ENCODE measurements at regions not wholly inside any gene's neighbourhood (a gene's known extent, or its start where the extent isn't known, plus 50 kb on each side); places are given as distances from the start of the nearest gene placed in this dataset.

DNA sequence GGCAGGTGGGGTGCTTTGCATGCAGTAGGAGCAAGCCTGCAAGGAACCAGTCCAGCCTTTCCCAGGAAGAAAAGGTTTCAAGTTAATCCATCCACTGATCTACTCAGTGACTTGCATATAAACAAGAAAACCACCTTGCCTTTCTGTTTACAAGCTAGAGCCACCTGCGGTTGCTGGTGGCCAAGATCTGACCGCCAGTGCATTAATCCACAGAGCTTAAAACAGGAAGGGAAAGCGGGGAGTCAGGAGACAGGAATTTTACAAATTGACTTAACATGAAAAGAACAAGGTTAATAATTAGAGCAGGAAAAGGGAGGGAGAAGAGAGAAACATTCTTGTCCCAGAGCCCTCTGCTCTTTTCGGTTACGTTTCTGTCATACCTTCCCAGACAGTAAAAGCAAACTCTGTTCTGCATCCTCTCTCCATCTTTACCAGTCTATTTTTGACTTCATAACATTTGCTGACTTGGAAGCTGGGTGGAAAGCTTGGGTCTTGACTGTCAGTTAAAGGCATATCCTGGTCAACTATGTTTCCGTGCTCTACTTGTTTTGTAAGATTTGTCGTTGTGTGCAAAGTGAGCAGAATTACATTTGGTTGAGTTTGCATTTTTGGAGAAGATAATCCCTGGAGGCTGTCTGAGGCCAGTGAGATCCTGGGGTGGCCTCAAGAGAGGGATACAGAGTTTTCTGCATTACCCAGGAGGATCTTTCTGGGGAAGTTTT is 760.6 kb downstream of the EFNB2 start:
- no peak for DNase-seq (ENCODE audit: low read depth, low spot score)
- TF ChIP-seq POLR2AphosphoS5 (IDR thresholded peaks at IDR 0.05; ENCODE audit: borderline replicate concordance, low read depth, low read length) = no peak
- no peak for TF ChIP-seq EZH2 (IDR thresholded peaks at IDR 0.05)
- TF ChIP-seq FOXP2 (optimal IDR thresholded peaks at IDR 0.05; ENCODE audit: control extremely low read depth, extremely low read length, insufficient read depth) = no peak
- Histone ChIP-seq H3K4me3 (no peak overlapping the region), H3K9ac (ENCODE audit: insufficient read length) (no peak overlapping the region), H3K9me3 (ENCODE audit: low read depth, low read length) (no peaks in the 10 kb centered on the region), H3K36me3 (ENCODE audit: insufficient read depth, low read length) (no peaks in the 10 kb centered on the region), H3K27ac (no peak overlapping the region)

DNA sequence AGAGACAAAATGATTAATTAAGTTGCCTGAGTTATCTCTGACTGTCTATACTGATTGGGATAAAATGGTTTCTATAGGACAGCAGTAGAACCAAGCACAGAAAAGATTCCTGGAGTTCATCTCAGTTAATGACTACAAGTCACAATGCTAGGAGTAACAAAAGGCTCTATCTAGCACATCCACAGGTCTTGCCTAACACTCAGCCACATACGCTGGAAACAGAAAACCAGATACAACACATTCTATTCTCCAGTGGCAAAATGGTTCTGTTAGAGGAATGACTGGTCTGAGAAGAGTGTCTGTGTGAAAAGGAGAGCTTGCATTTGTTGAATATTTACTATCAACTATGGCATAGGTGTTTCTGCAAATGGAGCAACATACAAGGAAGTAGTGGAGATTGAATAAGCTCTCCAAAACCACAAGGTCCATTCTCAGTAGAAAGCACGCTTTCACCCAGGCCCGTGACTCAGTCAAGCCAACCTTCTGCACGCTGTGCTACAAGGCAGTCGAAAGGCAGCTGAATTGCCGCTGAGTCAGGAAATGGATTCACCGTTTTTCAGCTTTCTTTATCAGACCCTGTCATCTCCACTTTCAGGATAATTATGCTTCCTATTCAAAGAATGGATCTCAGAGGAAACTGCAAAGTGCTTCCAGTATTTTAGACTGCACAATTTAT is 761.5 kb downstream of the EFNB2 start:
- H3K36me3 ChIP-seq (ENCODE audit: insufficient read depth, low read length) = no peaks in the 10 kb centered on the region
- no peak overlapping the region for H3K9ac ChIP-seq (ENCODE audit: insufficient read length)
- no peak overlapping the region for H3K27ac ChIP-seq
- TF ChIP-seq POLR2AphosphoS5 (IDR thresholded peaks at IDR 0.05; ENCODE audit: borderline replicate concordance, low read depth, low read length) (no peak), FOXP2 (optimal IDR thresholded peaks at IDR 0.05; ENCODE audit: control extremely low read depth, extremely low read length, insufficient read depth) (no peak), EZH2 (IDR thresholded peaks at IDR 0.05) (no peak)
- no peak overlapping the region for H3K4me3 ChIP-seq
- DNase-seq (ENCODE audit: low read depth, low spot score) = no peak
- H3K9me3 ChIP-seq (ENCODE audit: low read depth, low read length) = no peaks in the 10 kb centered on the region

DNA sequence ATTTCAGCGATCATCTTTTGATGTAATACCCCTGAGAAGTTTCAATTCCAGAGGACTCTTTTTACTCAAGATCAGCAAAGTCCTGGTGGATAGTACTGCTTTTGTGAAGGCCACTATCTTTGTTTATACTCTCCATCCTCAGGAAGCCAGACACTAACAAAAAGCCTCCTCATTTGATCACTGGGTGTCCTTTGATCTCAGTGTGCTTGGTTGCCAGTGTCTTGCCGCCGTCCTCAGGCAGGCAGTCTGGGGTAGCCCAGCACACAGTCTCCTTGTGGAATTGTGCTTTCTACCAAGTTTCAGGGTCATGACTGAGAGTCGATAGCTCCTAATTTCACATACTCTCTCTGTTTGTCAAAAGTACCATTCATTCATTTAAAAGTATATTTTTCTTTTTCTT is 762.2 kb downstream of the EFNB2 start:
- TF ChIP-seq POLR2AphosphoS5 (IDR thresholded peaks at IDR 0.05; ENCODE audit: borderline replicate concordance, low read depth, low read length) = no peak
- no peak for TF ChIP-seq FOXP2 (optimal IDR thresholded peaks at IDR 0.05; ENCODE audit: control extremely low read depth, extremely low read length, insufficient read depth)
- TF ChIP-seq EZH2 (IDR thresholded peaks at IDR 0.05) = no peak
- no peaks in the 10 kb centered on the region for H3K9me3 ChIP-seq (ENCODE audit: low read depth, low read length)
- no peak overlapping the region for H3K4me3 ChIP-seq
- no peak for DNase-seq (ENCODE audit: low read depth, low spot score)
- H3K27ac ChIP-seq = no peak overlapping the region
- no peak overlapping the region for H3K9ac ChIP-seq (ENCODE audit: insufficient read length)
- H3K36me3 ChIP-seq (ENCODE audit: insufficient read depth, low read length) = no peaks in the 10 kb centered on the region

DNA sequence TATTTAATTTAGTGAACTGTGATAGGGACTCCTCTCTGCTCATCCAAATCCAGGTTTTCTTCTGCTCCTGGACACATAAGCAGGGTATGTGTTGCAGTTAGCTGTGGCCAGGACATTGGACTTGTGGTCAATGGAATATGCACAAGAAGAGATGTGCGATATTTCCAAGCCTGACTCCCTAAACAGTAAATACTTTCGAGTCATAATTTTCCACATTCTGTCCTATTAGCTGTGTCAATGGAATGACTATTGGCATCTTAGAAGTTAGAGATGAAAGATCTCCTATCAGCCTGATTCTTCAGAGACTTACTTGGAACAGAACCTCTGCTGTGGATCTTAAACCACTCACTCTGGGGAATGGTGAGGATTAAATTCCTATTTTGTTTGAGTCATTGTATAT is 771.0 kb downstream of the EFNB2 start:
- Histone ChIP-seq H3K4me3 (no peak overlapping the region), H3K9me3 (ENCODE audit: low read depth, low read length) (no peaks in the 10 kb centered on the region), H3K27ac (no peak overlapping the region), H3K9ac (ENCODE audit: insufficient read length) (no peak overlapping the region), H3K36me3 (ENCODE audit: insufficient read depth, low read length) (no peaks in the 10 kb centered on the region)
- no peak for DNase-seq (ENCODE audit: low read depth, low spot score)
- TF ChIP-seq POLR2AphosphoS5 (IDR thresholded peaks at IDR 0.05; ENCODE audit: borderline replicate concordance, low read depth, low read length) = no peak
- no peak for TF ChIP-seq EZH2 (IDR thresholded peaks at IDR 0.05)
- TF ChIP-seq FOXP2 (optimal IDR thresholded peaks at IDR 0.05; ENCODE audit: control extremely low read depth, extremely low read length, insufficient read depth) = no peak

DNA sequence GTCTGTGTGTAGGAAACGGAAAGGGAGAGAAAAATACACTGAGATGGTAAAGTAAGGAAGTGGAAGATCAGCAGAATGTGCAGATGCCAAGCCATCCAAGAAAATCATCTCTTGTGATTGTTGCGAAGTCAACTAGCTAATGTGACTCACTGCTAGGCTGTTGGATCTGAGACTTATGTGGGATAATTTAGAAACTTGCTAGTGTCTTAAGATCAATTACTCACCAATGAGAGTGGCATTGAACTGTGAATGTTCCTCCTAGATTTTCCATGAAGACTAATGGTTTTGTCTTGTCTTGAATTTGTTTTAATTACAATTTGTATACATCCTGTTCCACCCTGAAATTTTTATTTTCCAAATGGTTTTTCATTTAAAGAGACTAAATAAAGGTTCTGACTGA is 771.6 kb downstream of the EFNB2 start:
- Histone ChIP-seq H3K36me3 (ENCODE audit: insufficient read depth, low read length) (no peaks in the 10 kb centered on the region), H3K9me3 (ENCODE audit: low read depth, low read length) (no peaks in the 10 kb centered on the region), H3K9ac (ENCODE audit: insufficient read length) (no peak overlapping the region), H3K4me3 (no peak overlapping the region), H3K27ac (no peak overlapping the region)
- no peak for TF ChIP-seq EZH2 (IDR thresholded peaks at IDR 0.05)
- no peak for TF ChIP-seq FOXP2 (optimal IDR thresholded peaks at IDR 0.05; ENCODE audit: control extremely low read depth, extremely low read length, insufficient read depth)
- TF ChIP-seq POLR2AphosphoS5 (IDR thresholded peaks at IDR 0.05; ENCODE audit: borderline replicate concordance, low read depth, low read length) = no peak
- no peak for DNase-seq (ENCODE audit: low read depth, low spot score)

DNA sequence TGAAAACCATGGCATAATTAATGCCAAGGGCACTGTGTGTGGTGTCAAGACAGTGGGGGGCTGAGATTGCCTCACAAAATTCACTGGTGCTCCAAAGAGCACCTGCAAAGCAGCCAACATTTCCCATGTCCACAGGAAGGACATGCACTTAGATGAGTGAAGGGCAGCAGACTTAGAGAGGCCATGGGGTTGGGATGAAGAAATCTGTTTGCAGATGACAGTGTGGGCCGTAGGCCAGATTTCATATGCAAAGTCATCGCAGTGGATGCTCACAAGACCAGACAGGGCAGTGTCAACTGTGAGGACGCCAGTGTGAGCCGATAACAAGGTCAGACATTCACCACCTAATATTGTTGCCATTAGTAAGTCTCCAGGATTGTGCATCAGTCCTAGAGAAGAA is 773.4 kb downstream of the EFNB2 start:
- Histone ChIP-seq H3K4me3 (no peak overlapping the region), H3K9ac (ENCODE audit: insufficient read length) (no peak overlapping the region), H3K9me3 (ENCODE audit: low read depth, low read length) (no peaks in the 10 kb centered on the region), H3K27ac (no peak overlapping the region), H3K36me3 (ENCODE audit: insufficient read depth, low read length) (no peaks in the 10 kb centered on the region)
- TF ChIP-seq POLR2AphosphoS5 (IDR thresholded peaks at IDR 0.05; ENCODE audit: borderline replicate concordance, low read depth, low read length) = no peak
- no peak for TF ChIP-seq FOXP2 (optimal IDR thresholded peaks at IDR 0.05; ENCODE audit: control extremely low read depth, extremely low read length, insufficient read depth)
- TF ChIP-seq EZH2 (IDR thresholded peaks at IDR 0.05) = no peak
- DNase-seq (ENCODE audit: low read depth, low spot score) = no peak

DNA sequence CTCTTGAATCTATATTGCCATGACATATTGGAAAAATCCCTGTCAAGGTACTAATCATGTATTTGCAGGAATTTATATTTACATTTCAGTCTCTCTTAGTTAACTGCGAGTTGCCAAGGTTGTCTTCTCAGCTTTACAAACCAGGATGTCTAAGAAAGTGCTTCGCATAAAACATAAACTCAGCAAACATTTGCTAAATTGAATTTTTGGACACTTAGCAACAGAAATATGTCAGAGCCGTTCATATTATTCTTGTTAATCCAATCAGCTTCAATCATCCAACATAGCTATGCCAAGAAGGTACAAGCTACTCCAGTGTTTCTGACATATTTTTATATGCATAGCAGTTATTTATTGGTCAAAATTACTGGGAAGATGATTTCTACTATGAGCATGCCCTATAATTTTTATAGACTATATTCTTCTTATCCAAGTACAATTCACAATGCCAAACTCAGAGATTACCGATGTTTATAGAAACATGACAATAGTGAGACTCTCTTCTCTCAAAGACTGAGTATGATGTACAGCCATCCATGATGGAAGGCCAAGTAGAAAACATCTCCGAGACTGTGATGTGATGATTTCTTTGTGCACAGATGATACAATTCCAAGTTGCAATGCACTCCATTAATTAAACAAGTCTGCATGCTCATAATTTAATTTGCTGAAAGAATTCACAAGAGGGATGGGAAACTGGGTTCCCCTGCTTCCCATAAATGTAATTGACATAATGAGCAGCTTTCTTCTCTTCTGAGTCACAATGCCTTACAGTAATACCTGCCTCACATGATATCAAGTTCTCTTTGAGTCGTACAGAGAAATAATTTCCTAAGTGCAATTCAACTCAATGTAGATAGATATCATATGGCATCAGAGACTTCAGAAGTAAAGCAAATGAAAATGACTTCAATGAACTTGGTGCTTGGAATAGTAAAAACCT is 776.3 kb downstream of the EFNB2 start:
- H3K9me3 ChIP-seq (ENCODE audit: low read depth, low read length) = no peaks in the 10 kb centered on the region
- TF ChIP-seq FOXP2 (optimal IDR thresholded peaks at IDR 0.05; ENCODE audit: control extremely low read depth, extremely low read length, insufficient read depth) (no peak), EZH2 (IDR thresholded peaks at IDR 0.05) (no peak)

DNA sequence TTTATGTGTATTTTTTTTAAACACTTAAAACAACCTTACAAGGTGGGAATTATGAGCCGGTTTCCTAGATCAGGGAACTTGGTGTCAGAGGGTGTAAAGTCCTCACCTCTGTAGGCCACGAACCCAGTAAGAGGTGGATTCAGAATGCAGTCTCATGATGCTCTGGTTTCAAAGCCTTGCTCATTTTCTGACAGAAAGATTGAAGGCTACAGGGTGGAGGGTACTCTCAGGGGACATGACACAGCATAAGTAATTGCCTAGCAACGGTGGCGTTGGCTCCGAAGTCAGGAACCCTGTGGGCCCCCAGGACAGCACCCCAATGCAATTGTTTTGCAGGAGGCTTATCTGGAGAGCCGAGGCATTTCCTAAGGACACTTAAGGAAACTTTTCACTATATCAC is 794.7 kb downstream of the EFNB2 start:
- Histone ChIP-seq H3K9me3 (ENCODE audit: low read depth, low read length) (no peaks in the 10 kb centered on the region), H3K4me3 (no peak overlapping the region), H3K9ac (ENCODE audit: insufficient read length) (no peak overlapping the region), H3K27ac (no peak overlapping the region), H3K36me3 (ENCODE audit: insufficient read depth, low read length) (no peaks in the 10 kb centered on the region)
- TF ChIP-seq EZH2 (IDR thresholded peaks at IDR 0.05) = no peak
- TF ChIP-seq FOXP2 (optimal IDR thresholded peaks at IDR 0.05; ENCODE audit: control extremely low read depth, extremely low read length, insufficient read depth) = no peak
- TF ChIP-seq POLR2AphosphoS5 (IDR thresholded peaks at IDR 0.05; ENCODE audit: borderline replicate concordance, low read depth, low read length) = no peak
- no peak for DNase-seq (ENCODE audit: low read depth, low spot score)

More for the DNA sequence above, 776.3 kb downstream of the EFNB2 start:
- no peak overlapping the region for H3K9ac ChIP-seq (ENCODE audit: insufficient read length)
- no peaks in the 10 kb centered on the region for H3K36me3 ChIP-seq (ENCODE audit: insufficient read depth, low read length)
- no peak overlapping the region for H3K4me3 ChIP-seq
- DNase-seq (ENCODE audit: low read depth, low spot score) = no peak
- H3K27ac ChIP-seq = no peak overlapping the region

All from SK-N-MC (cell line).